Activated T-cell treated with anti-CD3 and anti-CD28 coated beads, Interleukin-2, amount 50 U/mL, for 24 hours (primary cell): ENCODE measurements at regions not wholly inside any gene's neighbourhood (a gene's known extent, or its start where the extent isn't known, plus 50 kb on each side); places are given as distances from the start of the nearest gene placed in this dataset.

Source experiments
- DNase-seq: peaks from one replicate; pipeline ENCODE4 v3.0.0-alpha.2; 2020
- H3K27ac Mint-ChIP-seq: 2 replicates; pipeline ENCODE4 v1.8.0; 2020; ENCODE audit warnings: mild to moderate bottlenecking, mixed read lengths
- H3K27me3 Mint-ChIP-seq: 2 replicates; pipeline ENCODE4 v1.8.0; 2020; ENCODE audit warnings: mixed read lengths
- H3K36me3 Mint-ChIP-seq: 2 replicates; pipeline ENCODE4 v1.8.0; 2020; ENCODE audit warnings: low read depth, mixed read lengths
- H3K4me1 Mint-ChIP-seq: 2 replicates; pipeline ENCODE4 v1.8.0; 2020; ENCODE audit warnings: low read depth, mixed read lengths
- H3K4me3 Mint-ChIP-seq: 2 replicates; pipeline ENCODE4 v1.8.0; 2020; ENCODE audit warnings: mild to moderate bottlenecking, moderate library complexity, mixed read lengths
- H3K9me3 Mint-ChIP-seq: 2 replicates; pipeline ENCODE4 v1.8.0; 2020; ENCODE audit warnings: mixed read lengths

GRCh38 chr4:20617678-20618396, 82.4 kb upstream of the PACRGL start:
- Mint-ChIP-seq H3K4me1 (no peaks in the 10 kb centered on the region), H3K4me3 (no peak overlapping the region), H3K27me3 (no peaks in the 10 kb centered on the region), H3K9me3 (no peaks in the 10 kb centered on the region), H3K36me3 (no peaks in the 10 kb centered on the region), H3K27ac (no peak overlapping the region)
- DNase-seq = no peak

GRCh38 chr4:20618731-20619130, 81.5 kb upstream of the PACRGL start:
- Mint-ChIP-seq H3K27me3 (no peaks in the 10 kb centered on the region), H3K4me1 (no peaks in the 10 kb centered on the region), H3K9me3 (no peaks in the 10 kb centered on the region), H3K36me3 (no peaks in the 10 kb centered on the region), H3K4me3 (no peak overlapping the region), H3K27ac (no peak overlapping the region)
- DNase-seq = no peak

GRCh38 chr4:20621476-20621875, 78.8 kb upstream of the PACRGL start:
- H3K27ac Mint-ChIP-seq = no peak overlapping the region
- H3K9me3 Mint-ChIP-seq = no peaks in the 10 kb centered on the region
- H3K4me3 Mint-ChIP-seq = no peak overlapping the region
- no peaks in the 10 kb centered on the region for H3K36me3 Mint-ChIP-seq
- H3K27me3 Mint-ChIP-seq = no peaks in the 10 kb centered on the region
- no peaks in the 10 kb centered on the region for H3K4me1 Mint-ChIP-seq
- no peak for DNase-seq

- Mint-ChIP-seq H3K4me3 (no peak overlapping the region), H3K4me1 (no peaks in the 10 kb centered on the region), H3K9me3 (no peaks in the 10 kb centered on the region), H3K27ac (no peak overlapping the region), H3K27me3 (no peaks in the 10 kb centered on the region), H3K36me3 (no peaks in the 10 kb centered on the region)
- no peak for DNase-seq
These were observed 77.6 kb upstream of the PACRGL start for GRCh38 chr4:20622701-20623100.

GRCh38 chr4:20623939-20624338, 76.3 kb upstream of the PACRGL start:
- Mint-ChIP-seq H3K9me3 (no peaks in the 10 kb centered on the region), H3K27ac (no peak overlapping the region), H3K4me3 (no peak overlapping the region), H3K27me3 (no peaks in the 10 kb centered on the region), H3K4me1 (no peaks in the 10 kb centered on the region), H3K36me3 (no peaks in the 10 kb centered on the region)
- DNase-seq = no peak

GRCh38 chr4:20624793-20625374, 75.4 kb upstream of the PACRGL start:
- no peak for DNase-seq
- H3K4me3 Mint-ChIP-seq = no peak overlapping the region
- H3K27ac Mint-ChIP-seq = no peak overlapping the region
- H3K4me1 Mint-ChIP-seq = no peaks in the 10 kb centered on the region
- H3K9me3 Mint-ChIP-seq = no peaks in the 10 kb centered on the region
- no peaks in the 10 kb centered on the region for H3K27me3 Mint-ChIP-seq
- no peaks in the 10 kb centered on the region for H3K36me3 Mint-ChIP-seq

GRCh38 chr4:20625426-20625825, 74.8 kb upstream of the PACRGL start:
- Mint-ChIP-seq H3K4me3 (no peak overlapping the region), H3K27ac (no peak overlapping the region), H3K9me3 (no peaks in the 10 kb centered on the region), H3K27me3 (no peaks in the 10 kb centered on the region), H3K36me3 (no peaks in the 10 kb centered on the region), H3K4me1 (no peaks in the 10 kb centered on the region)
- no peak for DNase-seq

GRCh38 chr4:20626326-20627005, 73.8 kb upstream of the PACRGL start:
- no peaks in the 10 kb centered on the region for H3K9me3 Mint-ChIP-seq
- DNase-seq = no peak
- H3K27ac Mint-ChIP-seq = no peak overlapping the region
- no peaks in the 10 kb centered on the region for H3K27me3 Mint-ChIP-seq
- no peak overlapping the region for H3K4me3 Mint-ChIP-seq
- no peaks in the 10 kb centered on the region for H3K36me3 Mint-ChIP-seq
- H3K4me1 Mint-ChIP-seq = no peaks in the 10 kb centered on the region

GRCh38 chr4:20627866-20628265, 72.4 kb upstream of the PACRGL start:
- no peaks in the 10 kb centered on the region for H3K27me3 Mint-ChIP-seq
- H3K9me3 Mint-ChIP-seq = no peaks in the 10 kb centered on the region
- H3K36me3 Mint-ChIP-seq = no peaks in the 10 kb centered on the region
- no peak overlapping the region for H3K4me3 Mint-ChIP-seq
- no peaks in the 10 kb centered on the region for H3K4me1 Mint-ChIP-seq
- DNase-seq = no peak
- H3K27ac Mint-ChIP-seq = no peak overlapping the region

- no peak overlapping the region for H3K4me3 Mint-ChIP-seq
- no peak for DNase-seq
- H3K36me3 Mint-ChIP-seq = no peaks in the 10 kb centered on the region
- no peaks in the 10 kb centered on the region for H3K4me1 Mint-ChIP-seq
- H3K27ac Mint-ChIP-seq = no peak overlapping the region
- H3K27me3 Mint-ChIP-seq = peaks cover 6% of the 10 kb centered on the region
- no peaks in the 10 kb centered on the region for H3K9me3 Mint-ChIP-seq
These were observed 70.8 kb upstream of the PACRGL start for GRCh38 chr4:20629186-20630106.

- Mint-ChIP-seq H3K4me1 (no peaks in the 10 kb centered on the region), H3K36me3 (no peaks in the 10 kb centered on the region), H3K9me3 (no peaks in the 10 kb centered on the region), H3K27ac (no peak overlapping the region), H3K27me3 (peaks cover 6% of the 10 kb centered on the region), H3K4me3 (no peak overlapping the region)
- no peak for DNase-seq
These were observed 61.4 kb upstream of the PACRGL start for GRCh38 chr4:20638825-20639224.

- H3K27ac Mint-ChIP-seq = no peak overlapping the region
- H3K4me3 Mint-ChIP-seq = no peak overlapping the region
- H3K9me3 Mint-ChIP-seq = no peaks in the 10 kb centered on the region
- DNase-seq = no peak
- no peaks in the 10 kb centered on the region for H3K36me3 Mint-ChIP-seq
- no peaks in the 10 kb centered on the region for H3K4me1 Mint-ChIP-seq
- H3K27me3 Mint-ChIP-seq = peaks cover under 1% of the 10 kb centered on the region
These were observed 60.9 kb upstream of the PACRGL start for GRCh38 chr4:20639346-20639745.

GRCh38 chr4:20640989-20641388, 59.3 kb upstream of the PACRGL start:
- DNase-seq = no peak
- no peaks in the 10 kb centered on the region for H3K9me3 Mint-ChIP-seq
- no peak overlapping the region for H3K27ac Mint-ChIP-seq
- H3K27me3 Mint-ChIP-seq = no peaks in the 10 kb centered on the region
- no peak overlapping the region for H3K4me3 Mint-ChIP-seq
- no peaks in the 10 kb centered on the region for H3K36me3 Mint-ChIP-seq
- H3K4me1 Mint-ChIP-seq = no peaks in the 10 kb centered on the region

- H3K9me3 Mint-ChIP-seq = no peaks in the 10 kb centered on the region
- H3K4me1 Mint-ChIP-seq = no peaks in the 10 kb centered on the region
- H3K4me3 Mint-ChIP-seq = no peak overlapping the region
- H3K27me3 Mint-ChIP-seq = no peaks in the 10 kb centered on the region
- no peaks in the 10 kb centered on the region for H3K36me3 Mint-ChIP-seq
- no peak for DNase-seq
- no peak overlapping the region for H3K27ac Mint-ChIP-seq
These were observed 58.3 kb upstream of the PACRGL start for GRCh38 chr4:20641976-20642375.
